ENCODE measurements at regions not wholly inside any gene's neighbourhood (a gene's known extent, or its start where the extent isn't known, plus 50 kb on each side); places are given as distances from the start of the nearest gene placed in this dataset.

DNA sequence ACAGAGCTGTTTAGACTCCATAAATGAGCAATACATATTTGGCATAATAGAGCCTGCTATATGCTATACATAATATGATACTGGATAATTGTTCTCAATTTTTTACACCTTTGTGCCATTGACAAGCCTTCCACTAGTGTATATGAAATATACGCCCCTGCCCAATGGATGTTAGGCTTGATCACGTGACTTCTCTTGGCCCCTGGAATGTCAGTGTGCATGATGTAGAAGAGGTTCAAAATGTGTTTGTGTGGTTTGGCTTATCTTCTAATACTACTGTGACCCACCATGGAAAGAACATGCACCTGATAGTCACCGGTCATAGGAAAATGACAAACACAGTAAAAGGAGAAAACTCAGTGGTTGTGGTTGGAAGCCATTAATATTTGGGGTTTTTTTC lies 479.4 kb downstream of the PCDH20 start:
- H3K27ac Mint-ChIP-seq (ENCODE audit: unreplicated experiment): no peak overlapping the region
- H3K4me3 Mint-ChIP-seq (ENCODE audit: unreplicated experiment): no peak overlapping the region
- no peaks in the 10 kb centered on the region for H3K36me3 Mint-ChIP-seq (ENCODE audit: unreplicated experiment)
- DNase-seq: no peak
- no peaks in the 10 kb centered on the region for H3K27me3 Mint-ChIP-seq (ENCODE audit: unreplicated experiment)
- TF ChIP-seq CTCF (IDR thresholded peaks at IDR 0.05; ENCODE audit: partially characterized antibody, unreplicated experiment): no peak
- no peaks in the 10 kb centered on the region for H3K9me3 Mint-ChIP-seq (ENCODE audit: unreplicated experiment)
- no peaks in the 10 kb centered on the region for H3K4me1 Mint-ChIP-seq (ENCODE audit: low read depth, unreplicated experiment)

DNA sequence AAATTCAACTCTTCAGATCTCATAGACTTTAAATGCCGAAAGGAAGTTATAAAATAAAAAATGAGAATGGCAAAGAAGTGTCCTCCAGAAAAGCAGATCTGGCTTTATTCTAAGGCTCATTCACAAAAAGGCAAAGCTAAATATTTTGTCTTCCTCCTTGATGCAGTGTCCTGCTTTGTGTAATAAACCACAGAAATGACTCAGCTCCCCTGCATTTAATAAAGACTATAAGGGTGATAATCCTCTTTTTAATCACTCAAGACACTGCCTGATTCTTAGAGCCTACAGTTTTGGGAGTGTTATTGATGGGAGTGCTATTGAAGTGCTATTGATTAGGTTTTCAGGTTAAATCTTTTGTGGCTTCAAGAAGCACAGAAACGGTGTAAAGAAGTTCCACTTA lies 482.0 kb downstream of the PCDH20 start:
- no peaks in the 10 kb centered on the region for H3K27me3 Mint-ChIP-seq (ENCODE audit: unreplicated experiment)
- no peaks in the 10 kb centered on the region for H3K9me3 Mint-ChIP-seq (ENCODE audit: unreplicated experiment)
- no peak for TF ChIP-seq CTCF (IDR thresholded peaks at IDR 0.05; ENCODE audit: partially characterized antibody, unreplicated experiment)
- no peaks in the 10 kb centered on the region for H3K36me3 Mint-ChIP-seq (ENCODE audit: unreplicated experiment)
- H3K27ac Mint-ChIP-seq (ENCODE audit: unreplicated experiment): no peak overlapping the region
- no peak overlapping the region for H3K4me3 Mint-ChIP-seq (ENCODE audit: unreplicated experiment)
- DNase-seq: no peak
- H3K4me1 Mint-ChIP-seq (ENCODE audit: low read depth, unreplicated experiment): no peaks in the 10 kb centered on the region

DNA sequence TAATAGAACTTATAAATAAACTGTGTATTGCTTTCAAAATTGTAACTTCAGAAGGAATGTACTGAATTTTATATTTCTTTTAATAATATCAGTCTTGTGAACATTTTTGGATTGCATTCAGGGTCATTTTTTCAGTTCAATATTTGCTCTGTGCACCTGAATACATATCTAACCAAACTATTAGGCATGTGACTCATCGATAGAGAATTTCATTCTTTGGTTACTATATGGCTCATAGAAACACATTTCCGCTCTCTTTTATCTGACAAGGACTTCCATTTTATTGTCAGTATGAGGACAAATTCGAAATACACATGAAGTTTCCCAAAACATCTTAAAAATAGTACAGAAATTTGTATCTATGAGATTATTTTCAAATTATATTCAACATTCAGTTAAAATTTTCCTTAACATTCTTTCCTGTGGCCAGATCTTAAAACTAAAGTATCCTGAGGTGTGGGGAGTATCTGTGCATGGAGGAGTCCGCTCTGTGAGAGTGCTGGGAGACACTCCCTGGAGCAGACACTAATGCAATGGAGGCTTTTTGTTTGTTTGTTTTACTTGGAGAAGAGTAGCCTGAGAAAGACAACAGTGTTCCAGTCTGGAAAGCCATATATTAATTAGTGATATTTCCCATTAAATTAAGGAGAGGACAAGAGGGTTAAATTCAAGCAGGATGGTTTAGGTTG lies 483.6 kb downstream of the PCDH20 start:
- no peaks in the 10 kb centered on the region for H3K9me3 Mint-ChIP-seq (ENCODE audit: unreplicated experiment)
- no peak for DNase-seq
- H3K36me3 Mint-ChIP-seq (ENCODE audit: unreplicated experiment): no peaks in the 10 kb centered on the region
- no peak overlapping the region for H3K27ac Mint-ChIP-seq (ENCODE audit: unreplicated experiment)
- no peak for TF ChIP-seq CTCF (IDR thresholded peaks at IDR 0.05; ENCODE audit: partially characterized antibody, unreplicated experiment)
- no peak overlapping the region for H3K4me3 Mint-ChIP-seq (ENCODE audit: unreplicated experiment)
- no peaks in the 10 kb centered on the region for H3K27me3 Mint-ChIP-seq (ENCODE audit: unreplicated experiment)
- H3K4me1 Mint-ChIP-seq (ENCODE audit: low read depth, unreplicated experiment): no peaks in the 10 kb centered on the region

DNA sequence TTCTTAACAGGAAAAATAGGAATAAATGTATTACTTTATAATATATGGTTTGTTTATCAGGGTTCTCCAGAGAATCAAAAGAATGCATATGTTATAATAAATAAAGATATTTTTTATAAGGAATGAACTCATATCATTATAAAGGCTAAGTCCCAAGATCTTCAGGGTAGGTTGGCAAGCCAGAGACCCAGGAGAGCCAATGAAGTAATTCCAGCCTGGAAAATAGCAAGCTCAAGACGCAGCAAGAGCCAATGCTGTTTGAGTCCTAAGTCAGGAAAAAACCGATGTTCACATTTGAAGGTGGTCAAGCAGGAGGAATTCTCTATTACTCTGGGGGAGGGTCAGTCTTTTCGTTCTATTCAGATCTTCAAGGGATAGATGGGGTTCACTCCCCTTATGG lies 490.0 kb downstream of the PCDH20 start:
- Mint-ChIP-seq H3K27ac (ENCODE audit: unreplicated experiment) (no peak overlapping the region), H3K36me3 (ENCODE audit: unreplicated experiment) (no peaks in the 10 kb centered on the region), H3K9me3 (ENCODE audit: unreplicated experiment) (no peaks in the 10 kb centered on the region), H3K27me3 (ENCODE audit: unreplicated experiment) (no peaks in the 10 kb centered on the region), H3K4me3 (ENCODE audit: unreplicated experiment) (no peak overlapping the region), H3K4me1 (ENCODE audit: low read depth, unreplicated experiment) (peaks cover 2% of the 10 kb centered on the region)
- no peak for DNase-seq
- TF ChIP-seq CTCF (IDR thresholded peaks at IDR 0.05; ENCODE audit: partially characterized antibody, unreplicated experiment): no peak

GRCh38 chr13:60924856-60925255 lies 490.8 kb downstream of the PCDH20 start:
- no peak for DNase-seq
- Mint-ChIP-seq H3K4me1 (ENCODE audit: low read depth, unreplicated experiment) (peaks cover 8% of the 10 kb centered on the region), H3K9me3 (ENCODE audit: unreplicated experiment) (no peaks in the 10 kb centered on the region), H3K27ac (ENCODE audit: unreplicated experiment) (no peak overlapping the region), H3K4me3 (ENCODE audit: unreplicated experiment) (no peak overlapping the region), H3K36me3 (ENCODE audit: unreplicated experiment) (no peaks in the 10 kb centered on the region), H3K27me3 (ENCODE audit: unreplicated experiment) (no peaks in the 10 kb centered on the region)
- no peak for TF ChIP-seq CTCF (IDR thresholded peaks at IDR 0.05; ENCODE audit: partially characterized antibody, unreplicated experiment)
